B cell (primary cell): ENCODE measurements at regions not wholly inside any gene's neighbourhood (a gene's known extent, or its start where the extent isn't known, plus 50 kb on each side); places are given as distances from the start of the nearest gene placed in this dataset.

Experiments
- EZH2 ChIP-seq: IDR thresholded peaks from 2 replicates; pipeline ENCODE4 v1.6.1; 2012; ENCODE audit warnings: borderline replicate concordance, low read depth, mild to moderate bottlenecking, moderate library complexity, low read length; ENCODE audit not compliant: insufficient read depth, poor library complexity, severe bottlenecking
- TF ChIP-seq, protein P1 (sequence below): fragments of 200-600 bp; IDR thresholded peaks from one replicate; pipeline ENCODE4 v1.8.0; 2022; ENCODE audit warnings: antibody characterized with exemption, mild to moderate bottlenecking

DNA sequence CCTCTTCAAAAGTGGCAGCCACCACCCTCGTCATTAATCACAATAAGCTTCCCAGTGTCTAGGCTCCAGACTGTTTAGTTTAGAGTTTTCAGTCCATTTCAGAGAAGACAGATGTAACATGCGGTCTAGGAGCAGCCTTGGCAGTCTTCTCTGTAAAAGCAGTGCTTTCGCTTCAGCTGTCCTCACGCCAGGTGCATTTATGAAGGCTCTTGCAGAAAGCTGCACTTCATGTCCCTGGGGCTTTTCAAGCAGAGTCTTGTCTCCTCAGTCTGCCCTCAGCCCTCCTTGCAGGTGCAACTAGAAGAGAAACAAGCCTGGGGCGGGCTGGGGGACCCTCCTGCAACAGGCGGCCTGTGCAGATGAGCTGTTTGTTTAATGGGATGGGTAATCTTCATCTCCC, 281.9 kb downstream of the DRD1 start:
- TF ChIP-seq, protein P1, sequence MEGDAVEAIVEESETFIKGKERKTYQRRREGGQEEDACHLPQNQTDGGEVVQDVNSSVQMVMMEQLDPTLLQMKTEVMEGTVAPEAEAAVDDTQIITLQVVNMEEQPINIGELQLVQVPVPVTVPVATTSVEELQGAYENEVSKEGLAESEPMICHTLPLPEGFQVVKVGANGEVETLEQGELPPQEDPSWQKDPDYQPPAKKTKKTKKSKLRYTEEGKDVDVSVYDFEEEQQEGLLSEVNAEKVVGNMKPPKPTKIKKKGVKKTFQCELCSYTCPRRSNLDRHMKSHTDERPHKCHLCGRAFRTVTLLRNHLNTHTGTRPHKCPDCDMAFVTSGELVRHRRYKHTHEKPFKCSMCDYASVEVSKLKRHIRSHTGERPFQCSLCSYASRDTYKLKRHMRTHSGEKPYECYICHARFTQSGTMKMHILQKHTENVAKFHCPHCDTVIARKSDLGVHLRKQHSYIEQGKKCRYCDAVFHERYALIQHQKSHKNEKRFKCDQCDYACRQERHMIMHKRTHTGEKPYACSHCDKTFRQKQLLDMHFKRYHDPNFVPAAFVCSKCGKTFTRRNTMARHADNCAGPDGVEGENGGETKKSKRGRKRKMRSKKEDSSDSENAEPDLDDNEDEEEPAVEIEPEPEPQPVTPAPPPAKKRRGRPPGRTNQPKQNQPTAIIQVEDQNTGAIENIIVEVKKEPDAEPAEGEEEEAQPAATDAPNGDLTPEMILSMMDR: no peak
- TF ChIP-seq EZH2: no peak
